ENCODE measurements at regions not wholly inside any gene's neighbourhood (a gene's known extent, or its start where the extent isn't known, plus 50 kb on each side); places are given as distances from the start of the nearest gene placed in this dataset.

- TF ChIP-seq CTCF (IDR thresholded peaks at IDR 0.05; ENCODE audit: low read depth, low read length): no peak
- H3K4me3 ChIP-seq (ENCODE audit: low read depth, low read length): no peak overlapping the region
Observed at GRCh38 chr4:12586242-12587006, 897.7 kb downstream of the RAB28 start.

DNA sequence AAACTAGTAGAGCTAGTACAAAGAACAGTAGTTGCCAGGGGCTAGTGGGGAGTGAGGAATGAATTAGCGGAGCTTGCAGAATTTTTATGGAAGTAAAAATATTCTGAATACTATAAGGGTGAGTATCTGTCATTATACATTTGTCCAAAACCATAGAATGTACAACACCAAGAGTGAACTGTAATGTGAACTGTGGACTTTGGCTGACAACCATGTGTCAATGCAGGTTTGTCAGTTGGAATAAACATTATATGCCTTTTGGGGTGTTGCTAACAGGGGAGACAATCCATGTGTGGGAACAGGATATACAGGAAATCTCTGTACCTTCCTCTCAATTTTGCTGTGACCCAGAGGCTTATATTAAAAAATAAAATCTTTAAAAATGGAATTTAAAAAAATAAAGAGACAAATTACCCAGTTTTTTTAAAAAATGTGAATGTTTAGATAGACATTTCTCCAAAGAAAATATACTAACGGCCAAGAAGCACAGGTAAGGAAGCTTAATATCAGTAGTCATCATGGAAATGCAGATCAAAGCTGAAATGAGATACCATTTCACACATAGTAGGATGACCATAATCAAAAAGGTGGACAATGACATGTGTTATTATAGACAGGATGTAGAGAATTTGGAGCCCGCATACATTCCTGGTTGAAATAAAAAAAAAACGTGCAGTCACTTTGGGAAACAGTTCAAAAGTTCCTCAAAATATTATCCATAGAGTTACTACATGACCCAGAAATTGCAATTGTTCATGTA lies 899.8 kb downstream of the RAB28 start:
- TF ChIP-seq CTCF (IDR thresholded peaks at IDR 0.05; ENCODE audit: low read depth, low read length): no peak
- no peak overlapping the region for H3K4me3 ChIP-seq (ENCODE audit: low read depth, low read length)

- no peak for TF ChIP-seq CTCF (IDR thresholded peaks at IDR 0.05; ENCODE audit: low read depth, low read length)
Observed at GRCh38 chr4:12583275-12583674, 900.9 kb downstream of the RAB28 start.

GRCh38 chr4:12580787-12581186 lies 903.4 kb downstream of the RAB28 start:
- TF ChIP-seq CTCF (IDR thresholded peaks at IDR 0.05; ENCODE audit: low read depth, low read length): no peak
- H3K4me3 ChIP-seq (ENCODE audit: low read depth, low read length): no peak overlapping the region

More at GRCh38 chr4:12583275-12583674, 900.9 kb downstream of the RAB28 start:
- no peak overlapping the region for H3K4me3 ChIP-seq (ENCODE audit: low read depth, low read length)

GRCh38 chr4:12579172-12579571 lies 905.0 kb downstream of the RAB28 start:
- no peak overlapping the region for H3K4me3 ChIP-seq (ENCODE audit: low read depth, low read length)
- TF ChIP-seq CTCF (IDR thresholded peaks at IDR 0.05; ENCODE audit: low read depth, low read length): no peak

GRCh38 chr4:12576409-12576808 lies 907.7 kb downstream of the RAB28 start:
- TF ChIP-seq CTCF (IDR thresholded peaks at IDR 0.05; ENCODE audit: low read depth, low read length): no peak
- H3K4me3 ChIP-seq (ENCODE audit: low read depth, low read length): no peak overlapping the region

DNA sequence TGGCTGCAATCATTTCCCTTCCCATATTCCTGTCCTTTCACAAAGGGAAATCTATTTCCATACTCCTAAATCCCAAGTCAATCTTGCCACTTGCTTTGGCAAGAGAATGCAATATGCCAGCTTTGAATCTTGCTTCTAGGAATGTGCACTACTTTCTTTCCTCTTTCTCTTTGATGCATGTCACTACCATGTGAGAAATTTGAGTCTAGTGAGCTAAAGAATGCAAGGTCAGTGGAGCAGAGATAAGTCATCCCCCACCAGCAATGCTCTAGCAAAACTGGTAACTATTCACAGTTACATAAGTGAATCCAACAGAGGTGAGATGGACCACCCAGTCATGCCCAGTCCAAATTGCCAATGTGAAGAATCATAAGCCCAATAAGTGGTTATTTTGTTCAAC lies 910.4 kb downstream of the RAB28 start:
- TF ChIP-seq CTCF (IDR thresholded peaks at IDR 0.05; ENCODE audit: low read depth, low read length): no peak
- no peak overlapping the region for H3K4me3 ChIP-seq (ENCODE audit: low read depth, low read length)
